ENCODE measurements at regions not wholly inside any gene's neighbourhood (a gene's known extent, or its start where the extent isn't known, plus 50 kb on each side); places are given as distances from the start of the nearest gene placed in this dataset.
"Not testable (repeated sequence)": the region's sequence is repeated elsewhere in the genome, so short reads cannot be mapped to it uniquely, and the experiment has no call there.

GRCh38 chr7:17440025-17440784 lies 141.8 kb downstream of the AHR start:
- H3K36me3 ChIP-seq (ENCODE audit: control insufficient read depth, insufficient read depth, low read length); H3K9ac ChIP-seq (ENCODE audit: low read length); H3K4me3 ChIP-seq (ENCODE audit: low read depth, low read length); H3K27me3 ChIP-seq (ENCODE audit: control insufficient read depth, insufficient read depth, low read length); H3K4me1 ChIP-seq (ENCODE audit: control insufficient read depth, insufficient read depth, low read length): not testable (repeated sequence)
- H3K27ac ChIP-seq (ENCODE audit: low read depth, low read length), result 0 out of 2 replicates have a peak overlapping the region, but pooled peaks have one; percentile 33
- H3K9me3 ChIP-seq (ENCODE audit: control insufficient read depth, insufficient read depth, low read depth, low read length), result peaks cover 24% of the 10 kb centered on the region

GRCh38 chr7:17440831-17441230 lies 142.4 kb downstream of the AHR start:
- H3K27ac ChIP-seq (ENCODE audit: low read depth, low read length), result 0 out of 2 replicates have a peak overlapping the region, but pooled peaks have one; percentile 33
- H3K9ac ChIP-seq (ENCODE audit: low read length), result no peak overlapping the region
- H3K4me1 ChIP-seq (ENCODE audit: control insufficient read depth, insufficient read depth, low read length), result no peaks in the 10 kb centered on the region
- peaks cover 27% of the 10 kb centered on the region for H3K9me3 ChIP-seq (ENCODE audit: control insufficient read depth, insufficient read depth, low read depth, low read length)
- no peaks in the 10 kb centered on the region for H3K36me3 ChIP-seq (ENCODE audit: control insufficient read depth, insufficient read depth, low read length)
- no peaks in the 10 kb centered on the region for H3K27me3 ChIP-seq (ENCODE audit: control insufficient read depth, insufficient read depth, low read length)
- no peak overlapping the region for H3K4me3 ChIP-seq (ENCODE audit: low read depth, low read length)

- Histone ChIP-seq H3K27me3 (ENCODE audit: control insufficient read depth, insufficient read depth, low read length) (no peaks in the 10 kb centered on the region), H3K4me1 (ENCODE audit: control insufficient read depth, insufficient read depth, low read length) (no peaks in the 10 kb centered on the region), H3K9ac (ENCODE audit: low read length) (no peak overlapping the region), H3K27ac (ENCODE audit: low read depth, low read length) (no peak overlapping the region), H3K9me3 (ENCODE audit: control insufficient read depth, insufficient read depth, low read depth, low read length) (peaks cover 30% of the 10 kb centered on the region), H3K36me3 (ENCODE audit: control insufficient read depth, insufficient read depth, low read length) (no peaks in the 10 kb centered on the region), H3K4me3 (ENCODE audit: low read depth, low read length) (no peak overlapping the region)
Observed at GRCh38 chr7:17441557-17441956, 143.1 kb downstream of the AHR start.

GRCh38 chr7:17444151-17444550 lies 145.7 kb downstream of the AHR start:
- no peak overlapping the region for H3K9ac ChIP-seq (ENCODE audit: low read length)
- H3K27me3 ChIP-seq (ENCODE audit: control insufficient read depth, insufficient read depth, low read length), result no peaks in the 10 kb centered on the region
- no peaks in the 10 kb centered on the region for H3K4me1 ChIP-seq (ENCODE audit: control insufficient read depth, insufficient read depth, low read length)
- no peak overlapping the region for H3K27ac ChIP-seq (ENCODE audit: low read depth, low read length)
- H3K36me3 ChIP-seq (ENCODE audit: control insufficient read depth, insufficient read depth, low read length), result no peaks in the 10 kb centered on the region
- H3K9me3 ChIP-seq (ENCODE audit: control insufficient read depth, insufficient read depth, low read depth, low read length), result peaks cover 38% of the 10 kb centered on the region
- no peak overlapping the region for H3K4me3 ChIP-seq (ENCODE audit: low read depth, low read length)

- Histone ChIP-seq H3K9me3 (ENCODE audit: control insufficient read depth, insufficient read depth, low read depth, low read length) (peaks cover 39% of the 10 kb centered on the region), H3K27me3 (ENCODE audit: control insufficient read depth, insufficient read depth, low read length) (no peaks in the 10 kb centered on the region), H3K4me1 (ENCODE audit: control insufficient read depth, insufficient read depth, low read length) (no peaks in the 10 kb centered on the region), H3K27ac (ENCODE audit: low read depth, low read length) (no peak overlapping the region), H3K4me3 (ENCODE audit: low read depth, low read length) (no peak overlapping the region), H3K36me3 (ENCODE audit: control insufficient read depth, insufficient read depth, low read length) (no peaks in the 10 kb centered on the region), H3K9ac (ENCODE audit: low read length) (no peak overlapping the region)
Observed at GRCh38 chr7:17444673-17445072, 146.2 kb downstream of the AHR start.

GRCh38 chr7:17446340-17446739 lies 147.9 kb downstream of the AHR start:
- Histone ChIP-seq H3K9me3 (ENCODE audit: control insufficient read depth, insufficient read depth, low read depth, low read length) (peaks cover 30% of the 10 kb centered on the region), H3K4me3 (ENCODE audit: low read depth, low read length) (no peak overlapping the region), H3K36me3 (ENCODE audit: control insufficient read depth, insufficient read depth, low read length) (no peaks in the 10 kb centered on the region), H3K9ac (ENCODE audit: low read length) (no peak overlapping the region), H3K27ac (ENCODE audit: low read depth, low read length) (no peak overlapping the region), H3K4me1 (ENCODE audit: control insufficient read depth, insufficient read depth, low read length) (no peaks in the 10 kb centered on the region), H3K27me3 (ENCODE audit: control insufficient read depth, insufficient read depth, low read length) (no peaks in the 10 kb centered on the region)

- Histone ChIP-seq H3K4me3 (ENCODE audit: low read depth, low read length) (no peak overlapping the region), H3K27ac (ENCODE audit: low read depth, low read length) (no peak overlapping the region), H3K36me3 (ENCODE audit: control insufficient read depth, insufficient read depth, low read length) (no peaks in the 10 kb centered on the region), H3K9me3 (ENCODE audit: control insufficient read depth, insufficient read depth, low read depth, low read length) (peaks cover 28% of the 10 kb centered on the region), H3K9ac (ENCODE audit: low read length) (no peak overlapping the region), H3K27me3 (ENCODE audit: control insufficient read depth, insufficient read depth, low read length) (no peaks in the 10 kb centered on the region), H3K4me1 (ENCODE audit: control insufficient read depth, insufficient read depth, low read length) (no peaks in the 10 kb centered on the region)
Observed at GRCh38 chr7:17447728-17448478, 149.5 kb downstream of the AHR start.

- H3K9ac ChIP-seq (ENCODE audit: low read length), result no peak overlapping the region
- no peak overlapping the region for H3K4me3 ChIP-seq (ENCODE audit: low read depth, low read length)
- H3K4me1 ChIP-seq (ENCODE audit: control insufficient read depth, insufficient read depth, low read length), result no peaks in the 10 kb centered on the region
- H3K27ac ChIP-seq (ENCODE audit: low read depth, low read length), result no peak overlapping the region
- H3K27me3 ChIP-seq (ENCODE audit: control insufficient read depth, insufficient read depth, low read length), result no peaks in the 10 kb centered on the region
- H3K36me3 ChIP-seq (ENCODE audit: control insufficient read depth, insufficient read depth, low read length), result no peaks in the 10 kb centered on the region
- peaks cover 24% of the 10 kb centered on the region for H3K9me3 ChIP-seq (ENCODE audit: control insufficient read depth, insufficient read depth, low read depth, low read length)
Observed at GRCh38 chr7:17448479-17449423, 150.3 kb downstream of the AHR start.

- H3K4me3 ChIP-seq (ENCODE audit: low read depth, low read length), result no peak overlapping the region
- H3K27ac ChIP-seq (ENCODE audit: low read depth, low read length), result no peak overlapping the region
- H3K9ac ChIP-seq (ENCODE audit: low read length), result no peak overlapping the region
- H3K27me3 ChIP-seq (ENCODE audit: control insufficient read depth, insufficient read depth, low read length), result no peaks in the 10 kb centered on the region
- no peaks in the 10 kb centered on the region for H3K36me3 ChIP-seq (ENCODE audit: control insufficient read depth, insufficient read depth, low read length)
- peaks cover 25% of the 10 kb centered on the region for H3K9me3 ChIP-seq (ENCODE audit: control insufficient read depth, insufficient read depth, low read depth, low read length)
- no peaks in the 10 kb centered on the region for H3K4me1 ChIP-seq (ENCODE audit: control insufficient read depth, insufficient read depth, low read length)
Observed at GRCh38 chr7:17456541-17456940, 158.1 kb downstream of the AHR start.

GRCh38 chr7:17460001-17460400 lies 161.5 kb downstream of the AHR start:
- Histone ChIP-seq H3K27me3 (ENCODE audit: control insufficient read depth, insufficient read depth, low read length) (no peaks in the 10 kb centered on the region), H3K4me3 (ENCODE audit: low read depth, low read length) (no peak overlapping the region), H3K4me1 (ENCODE audit: control insufficient read depth, insufficient read depth, low read length) (no peaks in the 10 kb centered on the region), H3K9ac (ENCODE audit: low read length) (no peak overlapping the region), H3K9me3 (ENCODE audit: control insufficient read depth, insufficient read depth, low read depth, low read length) (peaks cover 25% of the 10 kb centered on the region), H3K36me3 (ENCODE audit: control insufficient read depth, insufficient read depth, low read length) (no peaks in the 10 kb centered on the region), H3K27ac (ENCODE audit: low read depth, low read length) (no peak overlapping the region)

All from HUES6 (cell line).